Thoracic aorta (tissue), 2 donors: ENCODE measurements at regions not wholly inside any gene's neighbourhood (a gene's known extent, or its start where the extent isn't known, plus 50 kb on each side); places are given as distances from the start of the nearest gene placed in this dataset.
"Not testable (repeated sequence)": the region's sequence is repeated elsewhere in the genome, so short reads cannot be mapped to it uniquely, and the experiment has no call there.

ENCODE experiments used
- ATAC-seq: fragments of 150-250 bp; one replicate; pipeline ENCODE4 v1.8.0; 2017; ENCODE audit warnings: low read depth; ENCODE audit not compliant: insufficient number of reproducible peaks, low FRiP score
- DNase-seq: peaks from one replicate; pipeline ENCODE4 v3.0.0-alpha.2; 2020; ENCODE audit warnings: low spot score
- H3K27ac ChIP-seq, 2 donors: fragments of 200-600 bp; sonication (generic); 1 replicate in 1 of 2; 2 replicates in 1 of 2; pipeline ENCODE4 v1.5.1; 2016; ENCODE audit warnings: mild to moderate bottlenecking in 2 of 2, moderate library complexity in 2 of 2
- H3K27me3 ChIP-seq: fragments of 200-600 bp; sonication (generic); replicated peaks from 2 replicates; pipeline ENCODE4 v1.6.0; 2016; ENCODE audit warnings: mild to moderate bottlenecking; ENCODE audit not compliant: insufficient read depth
- H3K36me3 ChIP-seq: fragments of 200-600 bp; sonication (generic); one replicate; pipeline ENCODE4 v1.5.1; 2016
- H3K4me1 ChIP-seq, 2 donors: fragments of 200-600 bp; sonication (generic); 1 replicate in 1 of 2; 2 replicates in 1 of 2; pipeline versions ENCODE4 v1.5.1 to v1.6.0; 2016; ENCODE audit warnings: low read depth in 2 of 2, mild to moderate bottlenecking in 1 of 2; ENCODE audit not compliant: control insufficient read depth in 1 of 2
- H3K4me3 ChIP-seq: fragments of 200-600 bp; sonication (generic); 2 replicates; pipeline ENCODE4 v1.5.1; 2016; ENCODE audit warnings: mild to moderate bottlenecking
- H3K9me3 ChIP-seq: fragments of 200-600 bp; sonication (generic); 2 replicates; pipeline ENCODE4 v1.5.1; 2016
- CTCF ChIP-seq: fragments of 200-600 bp; sonication (generic); IDR thresholded peaks from one replicate; pipeline ENCODE4 v1.5.1; 2019; ENCODE audit warnings: antibody characterized with exemption

- Histone ChIP-seq H3K36me3 (no peaks in the 10 kb centered on the region), H3K4me1 (no peaks in the 10 kb centered on the region), H3K27me3 (no peaks in the 10 kb centered on the region), H3K9me3 (no peaks in the 10 kb centered on the region), H3K27ac (no peak overlapping the region), H3K4me3 (no peak overlapping the region)
- DNase-seq (no peak), ATAC-seq (no peak)
- TF ChIP-seq CTCF: no peak
These were observed 168.9 kb upstream of the STMND1 start for GRCh38 chr6:16932920-16933319.

DNA sequence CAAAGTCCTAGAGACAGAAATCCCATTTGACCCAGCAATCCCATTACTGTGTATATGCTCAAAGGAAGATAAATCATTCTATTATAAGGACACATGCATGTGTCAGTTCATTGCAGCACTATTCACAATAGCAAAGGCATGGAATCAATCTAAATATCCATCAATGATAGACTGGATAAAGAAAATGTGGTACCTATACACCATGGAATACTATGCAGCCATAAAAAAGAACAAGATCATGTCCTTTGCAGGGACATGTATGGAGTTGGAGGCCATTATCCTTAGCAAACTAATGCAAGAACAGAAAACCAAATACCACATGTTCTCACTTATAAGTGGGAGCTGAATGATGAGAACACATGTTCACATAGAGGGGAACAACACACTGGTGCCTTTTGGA, 169.8 kb upstream of the ATXN1 start:
- H3K27ac ChIP-seq, DNase-seq, H3K4me1 ChIP-seq, H3K9me3 ChIP-seq, H3K27me3 ChIP-seq, ATAC-seq, H3K36me3 ChIP-seq, H3K4me3 ChIP-seq: not testable (repeated sequence)

GRCh38 chr6:16930432-16930831, 169.2 kb upstream of the ATXN1 start:
- H3K4me3 ChIP-seq: no peak overlapping the region
- H3K36me3 ChIP-seq: no peaks in the 10 kb centered on the region
- H3K4me1 ChIP-seq: no peaks in the 10 kb centered on the region
- no peaks in the 10 kb centered on the region for H3K27me3 ChIP-seq
- TF ChIP-seq CTCF: no peak
- H3K9me3 ChIP-seq: no peaks in the 10 kb centered on the region
- H3K27ac ChIP-seq: no peak overlapping the region
- DNase-seq (no peak), ATAC-seq (no peak)

DNA sequence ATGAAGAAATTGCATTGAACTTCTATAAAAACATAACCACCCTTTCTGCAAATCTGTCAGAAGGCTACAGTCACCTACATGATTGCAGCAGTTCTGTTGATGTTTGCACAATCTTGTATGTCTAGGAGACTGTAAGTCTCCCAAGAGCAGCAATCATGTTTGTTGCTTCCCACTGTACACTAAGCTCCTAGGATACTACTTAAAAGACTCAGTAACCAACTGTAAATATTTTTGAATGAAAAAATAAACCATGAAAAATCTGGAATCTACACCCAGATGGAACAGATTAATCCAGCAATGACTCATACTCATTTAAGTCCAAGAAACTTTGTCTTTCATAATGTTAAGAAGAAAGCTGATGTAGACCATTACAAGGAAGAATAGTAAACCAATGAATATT, 168.5 kb upstream of the ATXN1 start:
- no peak for ATAC-seq

DNA sequence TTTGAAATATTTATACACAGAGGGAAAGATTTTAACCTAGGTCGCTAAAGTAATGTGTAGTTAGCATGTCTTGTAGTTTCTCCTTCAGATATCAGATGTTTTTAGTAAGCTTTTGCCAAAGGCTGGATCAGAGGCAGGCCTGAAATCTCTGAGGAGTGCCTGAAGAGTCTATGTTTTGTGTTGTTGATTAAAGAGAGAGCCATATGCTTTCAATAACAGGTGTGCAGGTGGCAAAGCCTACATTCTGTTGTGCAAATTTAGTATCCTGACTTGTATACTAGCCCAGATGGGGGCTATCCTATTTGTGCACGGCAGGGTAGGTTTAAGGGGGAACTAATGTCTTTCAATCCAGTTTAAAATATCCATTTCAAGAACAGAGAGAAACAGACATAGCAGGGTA, 167.1 kb upstream of the ATXN1 start:
- Histone ChIP-seq H3K4me3 (no peak overlapping the region), H3K4me1 (no peaks in the 10 kb centered on the region), H3K36me3 (no peaks in the 10 kb centered on the region), H3K9me3 (no peaks in the 10 kb centered on the region), H3K27me3 (no peaks in the 10 kb centered on the region), H3K27ac (no peak overlapping the region)
- TF ChIP-seq CTCF: no peak
- ATAC-seq (no peak), DNase-seq (no peak)

More for the DNA sequence above, 168.5 kb upstream of the ATXN1 start:
- no peak for DNase-seq
- Histone ChIP-seq H3K9me3 (no peaks in the 10 kb centered on the region), H3K36me3 (no peaks in the 10 kb centered on the region), H3K4me1 (no peaks in the 10 kb centered on the region), H3K4me3 (no peak overlapping the region), H3K27ac (no peak overlapping the region), H3K27me3 (no peaks in the 10 kb centered on the region)
- no peak for TF ChIP-seq CTCF

GRCh38 chr6:16927205-16927604, 165.9 kb upstream of the ATXN1 start:
- H3K4me1 ChIP-seq: no peaks in the 10 kb centered on the region
- no peaks in the 10 kb centered on the region for H3K9me3 ChIP-seq
- ATAC-seq: no peak

More at GRCh38 chr6:16927205-16927604, 165.9 kb upstream of the ATXN1 start:
- DNase-seq: no peak
- H3K27ac ChIP-seq: no peak overlapping the region
- no peak for TF ChIP-seq CTCF
- no peaks in the 10 kb centered on the region for H3K36me3 ChIP-seq
- no peak overlapping the region for H3K4me3 ChIP-seq
- no peaks in the 10 kb centered on the region for H3K27me3 ChIP-seq
